IMR-90 (cell line): ENCODE measurements at regions not wholly inside any gene's neighbourhood (a gene's known extent, or its start where the extent isn't known, plus 50 kb on each side); places are given as distances from the start of the nearest gene placed in this dataset.

Experiments used
- BHLHE40 ChIP-seq: fragments of 150-350 bp; IDR thresholded peaks from 2 replicates; pipeline ENCODE4 v1.6.1; 2016; ENCODE audit warnings: mild to moderate bottlenecking, low read depth, low read length
- CHD1 ChIP-seq: IDR thresholded peaks from 2 replicates; pipeline ENCODE4 v1.6.1; 2012; ENCODE audit warnings: low read depth, low read length, improper control_type of control experiment
- POLR2A ChIP-seq: IDR thresholded peaks from 2 replicates; pipeline ENCODE4 v1.6.1; 2012; ENCODE audit warnings: mild to moderate bottlenecking, low read depth, low read length
- RFX5 ChIP-seq: IDR thresholded peaks from 2 replicates; pipeline ENCODE4 v1.8.0; 2012; ENCODE audit warnings: low read depth, mild to moderate bottlenecking, low read length, moderate library complexity
- TF ChIP-seq, protein P1 (sequence below): fragments of 150-350 bp; IDR thresholded peaks from 2 replicates; pipeline ENCODE4 v1.6.1; 2016; ENCODE audit warnings: low read depth, mild to moderate bottlenecking, low read length, moderate library complexity, borderline replicate concordance
- TF ChIP-seq, protein P2 (sequence below): conservative IDR thresholded peaks from 2 replicates; pipeline ENCODE4 v1.5.1; 2012; ENCODE audit warnings: mild to moderate bottlenecking, low read depth, low read length, improper control_type of control experiment

DNA sequence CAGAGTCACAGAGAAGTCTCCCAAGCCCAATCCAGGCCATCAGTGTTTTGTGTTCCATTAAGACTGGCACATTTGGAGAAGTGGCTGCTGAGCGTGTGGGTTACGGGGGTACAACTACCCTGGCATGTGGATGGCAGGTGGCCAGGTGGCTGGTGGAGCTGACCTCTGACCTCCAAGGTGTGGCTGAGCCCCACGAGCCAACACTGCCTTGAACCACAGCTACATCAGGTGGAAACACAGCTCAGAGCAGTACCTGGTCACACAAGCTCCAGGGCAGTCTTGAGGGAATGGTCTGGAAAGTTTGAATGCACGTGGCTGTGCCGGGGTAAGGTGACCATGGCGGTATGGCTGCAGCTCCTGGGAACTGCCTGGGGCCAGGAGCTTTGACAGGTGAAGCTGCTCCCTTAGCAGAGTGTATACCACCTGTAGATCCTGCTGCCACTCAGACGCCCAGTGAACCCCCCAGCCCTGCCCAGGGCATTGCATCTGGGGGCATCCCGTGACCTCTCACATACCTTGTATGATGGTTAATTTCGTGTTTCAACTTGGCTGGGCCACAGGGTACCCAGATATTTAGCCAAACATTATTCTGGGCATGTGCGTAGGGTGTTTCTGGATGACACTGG is 207.9 kb downstream of the GADD45G start:
- TF ChIP-seq, protein P1, sequence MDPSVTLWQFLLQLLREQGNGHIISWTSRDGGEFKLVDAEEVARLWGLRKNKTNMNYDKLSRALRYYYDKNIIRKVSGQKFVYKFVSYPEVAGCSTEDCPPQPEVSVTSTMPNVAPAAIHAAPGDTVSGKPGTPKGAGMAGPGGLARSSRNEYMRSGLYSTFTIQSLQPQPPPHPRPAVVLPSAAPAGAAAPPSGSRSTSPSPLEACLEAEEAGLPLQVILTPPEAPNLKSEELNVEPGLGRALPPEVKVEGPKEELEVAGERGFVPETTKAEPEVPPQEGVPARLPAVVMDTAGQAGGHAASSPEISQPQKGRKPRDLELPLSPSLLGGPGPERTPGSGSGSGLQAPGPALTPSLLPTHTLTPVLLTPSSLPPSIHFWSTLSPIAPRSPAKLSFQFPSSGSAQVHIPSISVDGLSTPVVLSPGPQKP: no peak
- TF ChIP-seq BHLHE40: no peak
- TF ChIP-seq, protein P2, sequence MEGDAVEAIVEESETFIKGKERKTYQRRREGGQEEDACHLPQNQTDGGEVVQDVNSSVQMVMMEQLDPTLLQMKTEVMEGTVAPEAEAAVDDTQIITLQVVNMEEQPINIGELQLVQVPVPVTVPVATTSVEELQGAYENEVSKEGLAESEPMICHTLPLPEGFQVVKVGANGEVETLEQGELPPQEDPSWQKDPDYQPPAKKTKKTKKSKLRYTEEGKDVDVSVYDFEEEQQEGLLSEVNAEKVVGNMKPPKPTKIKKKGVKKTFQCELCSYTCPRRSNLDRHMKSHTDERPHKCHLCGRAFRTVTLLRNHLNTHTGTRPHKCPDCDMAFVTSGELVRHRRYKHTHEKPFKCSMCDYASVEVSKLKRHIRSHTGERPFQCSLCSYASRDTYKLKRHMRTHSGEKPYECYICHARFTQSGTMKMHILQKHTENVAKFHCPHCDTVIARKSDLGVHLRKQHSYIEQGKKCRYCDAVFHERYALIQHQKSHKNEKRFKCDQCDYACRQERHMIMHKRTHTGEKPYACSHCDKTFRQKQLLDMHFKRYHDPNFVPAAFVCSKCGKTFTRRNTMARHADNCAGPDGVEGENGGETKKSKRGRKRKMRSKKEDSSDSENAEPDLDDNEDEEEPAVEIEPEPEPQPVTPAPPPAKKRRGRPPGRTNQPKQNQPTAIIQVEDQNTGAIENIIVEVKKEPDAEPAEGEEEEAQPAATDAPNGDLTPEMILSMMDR: no peak
- no peak for TF ChIP-seq RFX5
- no peak for TF ChIP-seq POLR2A
- no peak for TF ChIP-seq CHD1
